ENCODE measurements at regions not wholly inside any gene's neighbourhood (a gene's known extent, or its start where the extent isn't known, plus 50 kb on each side); places are given as distances from the start of the nearest gene placed in this dataset.

DNA sequence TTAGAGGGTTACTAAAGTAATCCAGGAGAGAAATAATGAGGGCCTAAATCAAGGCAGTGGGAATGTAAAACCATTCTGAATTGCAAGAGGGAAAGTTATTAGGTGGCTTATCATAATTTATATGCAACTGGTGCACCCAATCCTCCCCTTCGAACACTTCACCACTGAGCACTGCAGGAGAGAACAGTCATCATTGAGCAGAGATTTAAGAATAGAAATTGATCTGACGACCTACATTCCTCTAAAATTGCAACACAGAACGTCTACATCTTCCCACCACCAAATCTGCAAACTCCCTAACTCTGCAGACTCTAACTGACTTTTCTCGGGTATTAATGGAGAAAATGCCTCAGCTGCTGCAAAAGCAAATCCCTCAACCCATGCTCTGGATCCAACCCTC is 138.5 kb upstream of the CDH20 start:
- BruUV-seq (replicated peaks) = no TSS peak
- intact Hi-C loops (cut with micrococcal nuclease; ENCODE audit: unreplicated experiment) = no loop called here
- no peak for TF ChIP-seq EZH2 (IDR thresholded peaks at IDR 0.05; ENCODE audit: borderline replicate concordance, low read depth, low read length, poor library complexity, severe bottlenecking)
- TF ChIP-seq, protein P1, sequence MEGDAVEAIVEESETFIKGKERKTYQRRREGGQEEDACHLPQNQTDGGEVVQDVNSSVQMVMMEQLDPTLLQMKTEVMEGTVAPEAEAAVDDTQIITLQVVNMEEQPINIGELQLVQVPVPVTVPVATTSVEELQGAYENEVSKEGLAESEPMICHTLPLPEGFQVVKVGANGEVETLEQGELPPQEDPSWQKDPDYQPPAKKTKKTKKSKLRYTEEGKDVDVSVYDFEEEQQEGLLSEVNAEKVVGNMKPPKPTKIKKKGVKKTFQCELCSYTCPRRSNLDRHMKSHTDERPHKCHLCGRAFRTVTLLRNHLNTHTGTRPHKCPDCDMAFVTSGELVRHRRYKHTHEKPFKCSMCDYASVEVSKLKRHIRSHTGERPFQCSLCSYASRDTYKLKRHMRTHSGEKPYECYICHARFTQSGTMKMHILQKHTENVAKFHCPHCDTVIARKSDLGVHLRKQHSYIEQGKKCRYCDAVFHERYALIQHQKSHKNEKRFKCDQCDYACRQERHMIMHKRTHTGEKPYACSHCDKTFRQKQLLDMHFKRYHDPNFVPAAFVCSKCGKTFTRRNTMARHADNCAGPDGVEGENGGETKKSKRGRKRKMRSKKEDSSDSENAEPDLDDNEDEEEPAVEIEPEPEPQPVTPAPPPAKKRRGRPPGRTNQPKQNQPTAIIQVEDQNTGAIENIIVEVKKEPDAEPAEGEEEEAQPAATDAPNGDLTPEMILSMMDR (conservative IDR thresholded peaks at IDR 0.05; ENCODE audit: low read depth, low read length) = no peak
- peaks cover 5% of the 10 kb centered on the region for H3K27me3 ChIP-seq (replicated peaks; ENCODE audit: insufficient read depth, low read depth, low read length, poor library complexity)
- CTCF ChIA-PET = no interaction called here
- no peaks in the 10 kb centered on the region for H3K36me3 ChIP-seq (ENCODE audit: insufficient read depth, low read length, poor library complexity, severe bottlenecking)
- no peaks in the 10 kb centered on the region for H3K4me1 ChIP-seq (ENCODE audit: insufficient read depth, low read length, poor library complexity, severe bottlenecking)
- no peak overlapping the region for H3K4me3 ChIP-seq (ENCODE audit: low read depth, low read length, poor library complexity, severe bottlenecking)
- no peaks in the 10 kb centered on the region for H3K9me3 ChIP-seq (ENCODE audit: low read depth, low read length, poor library complexity, severe bottlenecking)
- POLR2A ChIA-PET (ENCODE audit: low non-redundant PET) = no interaction called here
- H3K27ac ChIP-seq (ENCODE audit: low read depth, low read length, poor library complexity, severe bottlenecking) = no peak overlapping the region
- no peak for DNase-seq (ENCODE audit: low spot score)

DNA sequence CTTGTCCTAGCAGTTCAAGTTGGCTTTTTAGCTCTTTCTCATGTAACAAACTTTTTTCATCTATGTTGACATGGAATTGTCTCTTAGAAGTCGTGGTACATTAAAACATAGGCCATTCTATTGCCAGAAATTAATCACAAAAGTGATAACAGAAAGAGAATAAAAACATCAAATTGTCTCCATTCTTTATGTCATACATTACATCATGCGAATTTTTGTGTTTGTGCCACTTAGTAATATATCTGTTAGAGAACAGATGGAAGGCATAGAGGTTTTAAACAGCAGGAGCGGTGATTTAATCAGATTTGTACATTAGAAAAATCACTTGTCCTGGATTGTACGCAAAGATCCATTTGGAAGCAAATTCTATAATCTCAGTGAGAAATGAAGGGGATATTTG is 136.5 kb upstream of the CDH20 start:
- intact Hi-C loops (cut with micrococcal nuclease; ENCODE audit: unreplicated experiment) = no loop called here
- ChIA-PET CTCF (no interaction called here), POLR2A (ENCODE audit: low non-redundant PET) (interaction anchor here (0.7 kb wide), 1 partner anchor 143 kb away, joined by 3 read pairs; no protein-coding TSS in a partner anchor)
- Histone ChIP-seq H3K4me3 (ENCODE audit: low read depth, low read length, poor library complexity, severe bottlenecking) (no peak overlapping the region), H3K27ac (ENCODE audit: low read depth, low read length, poor library complexity, severe bottlenecking) (no peak overlapping the region), H3K36me3 (ENCODE audit: insufficient read depth, low read length, poor library complexity, severe bottlenecking) (no peaks in the 10 kb centered on the region), H3K27me3 (replicated peaks; ENCODE audit: insufficient read depth, low read depth, low read length, poor library complexity) (peaks cover 15% of the 10 kb centered on the region), H3K4me1 (ENCODE audit: insufficient read depth, low read length, poor library complexity, severe bottlenecking) (no peaks in the 10 kb centered on the region), H3K9me3 (ENCODE audit: low read depth, low read length, poor library complexity, severe bottlenecking) (no peaks in the 10 kb centered on the region)
- DNase-seq (ENCODE audit: low spot score) = no peak
- TF ChIP-seq, protein P1 (conservative IDR thresholded peaks at IDR 0.05; ENCODE audit: low read depth, low read length) = no peak
- no peak for TF ChIP-seq EZH2 (IDR thresholded peaks at IDR 0.05; ENCODE audit: borderline replicate concordance, low read depth, low read length, poor library complexity, severe bottlenecking)
- BruUV-seq (replicated peaks) = no TSS peak

DNA sequence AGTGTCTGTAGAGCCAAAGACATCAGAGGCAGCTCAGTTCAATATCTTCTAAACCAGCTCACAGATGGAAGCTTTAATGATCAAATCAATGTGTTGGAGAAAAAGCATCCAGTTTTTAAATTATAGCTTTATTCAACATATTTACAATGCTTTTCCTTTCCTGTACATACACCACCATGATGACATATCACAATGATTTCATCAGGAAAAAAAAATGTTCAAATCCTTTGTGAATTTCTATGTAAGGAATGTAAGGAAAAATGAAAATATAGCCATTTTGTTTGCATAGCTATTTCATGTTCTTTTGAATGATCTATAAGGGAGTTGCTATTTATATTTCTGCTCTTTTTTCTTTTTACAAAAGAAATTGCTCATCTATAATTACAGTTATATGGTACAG is 134.7 kb upstream of the CDH20 start:
- H3K4me1 ChIP-seq (ENCODE audit: insufficient read depth, low read length, poor library complexity, severe bottlenecking) = no peaks in the 10 kb centered on the region
- TF ChIP-seq, protein P1 (conservative IDR thresholded peaks at IDR 0.05; ENCODE audit: low read depth, low read length) = no peak
- TF ChIP-seq EZH2 (IDR thresholded peaks at IDR 0.05; ENCODE audit: borderline replicate concordance, low read depth, low read length, poor library complexity, severe bottlenecking) = no peak
- intact Hi-C loops (cut with micrococcal nuclease; ENCODE audit: unreplicated experiment) = no loop called here
- H3K9me3 ChIP-seq (ENCODE audit: low read depth, low read length, poor library complexity, severe bottlenecking) = no peaks in the 10 kb centered on the region
- DNase-seq (ENCODE audit: low spot score) = no peak
- H3K27ac ChIP-seq (ENCODE audit: low read depth, low read length, poor library complexity, severe bottlenecking) = no peak overlapping the region
- BruUV-seq (replicated peaks) = no TSS peak
- H3K4me3 ChIP-seq (ENCODE audit: low read depth, low read length, poor library complexity, severe bottlenecking) = no peak overlapping the region
- H3K27me3 ChIP-seq (replicated peaks; ENCODE audit: insufficient read depth, low read depth, low read length, poor library complexity) = peaks cover 13% of the 10 kb centered on the region
- POLR2A ChIA-PET (ENCODE audit: low non-redundant PET) = no interaction called here
- CTCF ChIA-PET = no interaction called here
- no peaks in the 10 kb centered on the region for H3K36me3 ChIP-seq (ENCODE audit: insufficient read depth, low read length, poor library complexity, severe bottlenecking)

Measured in A673 (cell line).